ENCODE measurements at regions not wholly inside any gene's neighbourhood (a gene's known extent, or its start where the extent isn't known, plus 50 kb on each side); places are given as distances from the start of the nearest gene placed in this dataset.

DNA sequence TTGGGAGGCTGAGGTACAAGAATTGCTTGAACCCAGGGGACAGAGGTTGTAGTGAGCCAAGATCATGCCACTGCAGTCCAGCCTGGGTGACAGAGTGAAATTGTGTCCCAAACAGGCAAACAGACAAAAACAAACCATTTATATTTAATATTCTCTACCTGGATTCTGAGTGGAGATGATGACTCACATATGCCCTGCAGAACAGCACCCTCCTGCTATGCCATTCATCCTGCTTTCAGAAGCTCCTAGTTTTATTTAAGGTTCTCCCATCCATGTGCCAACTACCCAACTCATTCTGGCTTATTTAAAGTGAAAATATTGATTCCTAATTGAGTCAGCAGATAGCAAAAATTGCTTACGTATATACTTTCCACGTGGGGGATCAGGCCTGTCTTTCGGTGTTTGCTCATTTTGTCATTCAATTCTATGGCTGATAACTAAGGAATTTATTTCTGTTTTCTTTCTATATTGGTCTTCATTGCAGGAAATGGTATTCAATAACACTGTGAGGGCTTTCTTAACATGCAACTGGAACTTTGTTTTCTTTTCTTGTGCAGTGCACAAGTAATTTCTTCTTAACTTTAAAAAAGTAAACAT, 459.1 kb upstream of the JAG1 start:
- Histone ChIP-seq H3K27ac (ENCODE audit: low read length) (no peak overlapping the region), H3K27me3 (ENCODE audit: control insufficient read depth, insufficient read depth, low read length) (no peaks in the 10 kb centered on the region), H3K9me3 (ENCODE audit: control insufficient read depth, insufficient read depth, low read depth, low read length) (no peaks in the 10 kb centered on the region), H3K4me3 (ENCODE audit: low read depth in 2 of 2, low read length in 2 of 2) (no peak overlapping the region), H3K4me1 (ENCODE audit: control insufficient read depth, insufficient read depth, low read length) (no peaks in the 10 kb centered on the region), H3K36me3 (ENCODE audit: control insufficient read depth, insufficient read depth, low read length) (no peaks in the 10 kb centered on the region)
- no peak for ATAC-seq
- DNase-seq (ENCODE audit: low read depth, low spot score): no peak
- ChIA-PET POLR2A (interaction anchor here (0.5 kb wide), 1 partner anchor 21 kb away, joined by 3 read pairs; no protein-coding TSS in a partner anchor), CTCF (no interaction called here)
- intact Hi-C loops (cut with micrococcal nuclease; ENCODE audit: unreplicated experiment): no loop called here
- TF ChIP-seq TCF7L2 (IDR thresholded peaks at IDR 0.05; ENCODE audit: low read depth, low read length) (no peak), CTCF (IDR thresholded peaks at IDR 0.05) (no peak), REST (IDR thresholded peaks at IDR 0.05; ENCODE audit: insufficient read depth in 1 of 2, low read depth in 2 of 2, low read length in 1 of 2) (no peak), POLR2AphosphoS5 (IDR thresholded peaks at IDR 0.05; ENCODE audit: low read depth, low read length) (no peak), SIN3A (IDR thresholded peaks at IDR 0.05; ENCODE audit: borderline replicate concordance, insufficient read depth, low read depth, low read length) (no peak)
- no TSS peak for BruUV-seq (replicated peaks)
- in situ Hi-C loops (cut with HindIII; ENCODE audit: low pct_unique_long_range_greater_than_20kb, low sequenced_read_pairs): no loop called here

DNA sequence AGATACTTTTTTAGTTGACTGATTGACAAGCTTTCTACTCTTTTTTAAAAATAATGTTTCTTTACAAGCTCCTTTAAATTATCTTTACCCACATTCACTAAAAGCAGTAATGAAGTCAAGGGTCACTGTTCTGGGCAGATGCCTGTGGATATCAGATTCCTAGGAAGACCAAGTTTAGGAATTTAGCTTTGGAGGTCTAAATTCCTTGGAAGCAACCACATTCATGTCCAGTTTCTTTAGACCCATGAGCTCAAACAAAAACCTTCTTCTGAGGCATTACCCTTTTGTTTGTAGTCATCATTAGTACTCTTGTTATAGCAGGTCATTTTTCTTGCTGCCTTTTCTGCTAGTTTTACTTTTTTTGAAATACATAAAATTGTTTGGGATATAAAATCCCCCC, 462.9 kb upstream of the JAG1 start:
- no peaks in the 10 kb centered on the region for H3K27me3 ChIP-seq (ENCODE audit: control insufficient read depth, insufficient read depth, low read length)
- ATAC-seq (no peak), DNase-seq (ENCODE audit: low read depth, low spot score) (no peak)
- no peaks in the 10 kb centered on the region for H3K36me3 ChIP-seq (ENCODE audit: control insufficient read depth, insufficient read depth, low read length)
- intact Hi-C loops (cut with micrococcal nuclease; ENCODE audit: unreplicated experiment) (no loop called here), in situ Hi-C loops (cut with HindIII; ENCODE audit: low pct_unique_long_range_greater_than_20kb, low sequenced_read_pairs) (no loop called here)
- no peaks in the 10 kb centered on the region for H3K4me1 ChIP-seq (ENCODE audit: control insufficient read depth, insufficient read depth, low read length)
- no peaks in the 10 kb centered on the region for H3K9me3 ChIP-seq (ENCODE audit: control insufficient read depth, insufficient read depth, low read depth, low read length)
- ChIA-PET POLR2A (interaction anchor here (0.6 kb wide), 1 partner anchor 1135 kb away, joined by 3 read pairs; no protein-coding TSS in a partner anchor), CTCF (no interaction called here)
- no TSS peak for BruUV-seq (replicated peaks)
- TF ChIP-seq TCF7L2 (IDR thresholded peaks at IDR 0.05; ENCODE audit: low read depth, low read length): no peak
- TF ChIP-seq CTCF (IDR thresholded peaks at IDR 0.05): no peak
- TF ChIP-seq POLR2AphosphoS5 (IDR thresholded peaks at IDR 0.05; ENCODE audit: low read depth, low read length): no peak
- no peak for TF ChIP-seq REST (IDR thresholded peaks at IDR 0.05; ENCODE audit: insufficient read depth in 1 of 2, low read depth in 2 of 2, low read length in 1 of 2)
- no peak overlapping the region for H3K4me3 ChIP-seq (ENCODE audit: low read depth in 2 of 2, low read length in 2 of 2)
- no peak overlapping the region for H3K27ac ChIP-seq (ENCODE audit: low read length)

All from Panc1 (cell line).